KOPT-K1 (cell line): ENCODE measurements at regions not wholly inside any gene's neighbourhood (a gene's known extent, or its start where the extent isn't known, plus 50 kb on each side); places are given as distances from the start of the nearest gene placed in this dataset.
"Not testable (repeated sequence)": the region's sequence is repeated elsewhere in the genome, so short reads cannot be mapped to it uniquely, and the experiment has no call there.

Experiments used
- H3K27ac ChIP-seq: fragments of 200-600 bp; sonication (generic); 2 replicates; pipeline ENCODE4 v1.5.1; 2016; ENCODE audit warnings: antibody characterized with exemption, mild to moderate bottlenecking, low read depth, low read length; ENCODE audit not compliant: poor library complexity, severe bottlenecking
- H3K36me3 ChIP-seq: fragments of 200-600 bp; sonication (generic); 2 replicates; pipeline ENCODE4 v1.5.1; 2017; ENCODE audit warnings: antibody characterized with exemption, mild to moderate bottlenecking, low read length, moderate library complexity; ENCODE audit not compliant: insufficient read depth
- H3K9me3 ChIP-seq: fragments of 200-600 bp; sonication (generic); 2 replicates; pipeline ENCODE4 v1.5.1; 2017; ENCODE audit warnings: antibody characterized with exemption, low read length, mild to moderate bottlenecking; ENCODE audit not compliant: insufficient read depth, poor library complexity, severe bottlenecking

- H3K27ac ChIP-seq = no peak overlapping the region
- H3K36me3 ChIP-seq = no peaks in the 10 kb centered on the region
- H3K9me3 ChIP-seq = no peaks in the 10 kb centered on the region
Observed at GRCh38 chr4:45438047-45438446, 685.8 kb downstream of the GABRG1 start.

- no peaks in the 10 kb centered on the region for H3K36me3 ChIP-seq
- no peak overlapping the region for H3K27ac ChIP-seq
- H3K9me3 ChIP-seq = no peaks in the 10 kb centered on the region
Observed at GRCh38 chr4:45437381-45437780, 686.5 kb downstream of the GABRG1 start.

GRCh38 chr4:45425135-45425534 is 698.7 kb downstream of the GABRG1 start:
- Histone ChIP-seq H3K9me3 (peaks cover 6% of the 10 kb centered on the region), H3K27ac (no peak overlapping the region), H3K36me3 (no peaks in the 10 kb centered on the region)

GRCh38 chr4:45423896-45424295 is 697.5 kb upstream of the GNPDA2 start:
- Histone ChIP-seq H3K27ac (no peak overlapping the region), H3K9me3 (peaks cover 6% of the 10 kb centered on the region), H3K36me3 (no peaks in the 10 kb centered on the region)

GRCh38 chr4:45420091-45420674 is 693.8 kb upstream of the GNPDA2 start:
- not testable (repeated sequence) for H3K36me3 ChIP-seq, H3K27ac ChIP-seq, H3K9me3 ChIP-seq

- no peaks in the 10 kb centered on the region for H3K36me3 ChIP-seq
- no peaks in the 10 kb centered on the region for H3K9me3 ChIP-seq
- H3K27ac ChIP-seq = no peak overlapping the region
Observed at GRCh38 chr4:45410701-45411210, 684.4 kb upstream of the GNPDA2 start.

- Histone ChIP-seq H3K9me3 (no peaks in the 10 kb centered on the region), H3K27ac (no peak overlapping the region)
Observed at GRCh38 chr4:45409536-45409935, 683.2 kb upstream of the GNPDA2 start.

GRCh38 chr4:45408996-45409395 is 682.6 kb upstream of the GNPDA2 start:
- Histone ChIP-seq H3K27ac (no peak overlapping the region), H3K36me3 (no peaks in the 10 kb centered on the region), H3K9me3 (no peaks in the 10 kb centered on the region)

More at GRCh38 chr4:45409536-45409935, 683.2 kb upstream of the GNPDA2 start:
- H3K36me3 ChIP-seq = no peaks in the 10 kb centered on the region

GRCh38 chr4:45399116-45399515 is 672.8 kb upstream of the GNPDA2 start:
- Histone ChIP-seq H3K9me3 (no peaks in the 10 kb centered on the region), H3K36me3 (no peaks in the 10 kb centered on the region), H3K27ac (no peak overlapping the region)

- H3K27ac ChIP-seq = no peak overlapping the region
- no peaks in the 10 kb centered on the region for H3K9me3 ChIP-seq
- H3K36me3 ChIP-seq = no peaks in the 10 kb centered on the region
Observed at GRCh38 chr4:45385306-45385705, 659.0 kb upstream of the GNPDA2 start.

- Histone ChIP-seq H3K9me3 (no peaks in the 10 kb centered on the region), H3K27ac (no peak overlapping the region), H3K36me3 (no peaks in the 10 kb centered on the region)
Observed at GRCh38 chr4:45370408-45370807, 644.1 kb upstream of the GNPDA2 start.

- Histone ChIP-seq H3K27ac (no peak overlapping the region), H3K9me3 (no peaks in the 10 kb centered on the region), H3K36me3 (no peaks in the 10 kb centered on the region)
Observed at GRCh38 chr4:45368832-45369231, 642.5 kb upstream of the GNPDA2 start.

- Histone ChIP-seq H3K27ac (no peak overlapping the region), H3K9me3 (no peaks in the 10 kb centered on the region)
Observed at GRCh38 chr4:45363931-45364330, 637.6 kb upstream of the GNPDA2 start.

GRCh38 chr4:45358573-45359506 is 632.5 kb upstream of the GNPDA2 start:
- Histone ChIP-seq H3K36me3 (no peaks in the 10 kb centered on the region), H3K27ac (no peak overlapping the region), H3K9me3 (no peaks in the 10 kb centered on the region)

More at GRCh38 chr4:45363931-45364330, 637.6 kb upstream of the GNPDA2 start:
- no peaks in the 10 kb centered on the region for H3K36me3 ChIP-seq

GRCh38 chr4:45353161-45353560 is 626.8 kb upstream of the GNPDA2 start:
- no peaks in the 10 kb centered on the region for H3K36me3 ChIP-seq
- H3K27ac ChIP-seq = no peak overlapping the region
- no peaks in the 10 kb centered on the region for H3K9me3 ChIP-seq
